ENCODE measurements at regions not wholly inside any gene's neighbourhood (a gene's known extent, or its start where the extent isn't known, plus 50 kb on each side); places are given as distances from the start of the nearest gene placed in this dataset.

- in situ Hi-C loops (cut with MboI; ENCODE audit: low sequenced_read_pairs, unreplicated experiment): no loop called here
- no peak for TF ChIP-seq CTCF (IDR thresholded peaks at IDR 0.05; ENCODE audit: borderline replicate concordance, control extremely low read depth, extremely low read depth, insufficient read depth, missing control alignments)
- no peak for DNase-seq (ENCODE audit: low spot score)
Observed at GRCh38 chr4:63894161-63894560, 515.1 kb downstream of the TECRL start.

- no peak for DNase-seq (ENCODE audit: low spot score)
- in situ Hi-C loops (cut with MboI; ENCODE audit: low sequenced_read_pairs, unreplicated experiment): no loop called here
- no peak for TF ChIP-seq CTCF (IDR thresholded peaks at IDR 0.05; ENCODE audit: borderline replicate concordance, control extremely low read depth, extremely low read depth, insufficient read depth, missing control alignments)
Observed at GRCh38 chr4:63869370-63869769, 539.9 kb downstream of the TECRL start.

- in situ Hi-C loops (cut with MboI; ENCODE audit: low sequenced_read_pairs, unreplicated experiment): no loop called here
- no peak for TF ChIP-seq CTCF (IDR thresholded peaks at IDR 0.05; ENCODE audit: borderline replicate concordance, control extremely low read depth, extremely low read depth, insufficient read depth, missing control alignments)
Observed at GRCh38 chr4:63851496-63851895, 557.8 kb downstream of the TECRL start.

GRCh38 chr4:63841266-63841665, 568.0 kb downstream of the TECRL start:
- no peak for TF ChIP-seq CTCF (IDR thresholded peaks at IDR 0.05; ENCODE audit: borderline replicate concordance, control extremely low read depth, extremely low read depth, insufficient read depth, missing control alignments)
- DNase-seq (ENCODE audit: low spot score): no peak
- in situ Hi-C loops (cut with MboI; ENCODE audit: low sequenced_read_pairs, unreplicated experiment): no loop called here

More at GRCh38 chr4:63851496-63851895, 557.8 kb downstream of the TECRL start:
- no peak for DNase-seq (ENCODE audit: low spot score)

GRCh38 chr4:63831590-63832155, 577.6 kb downstream of the TECRL start:
- no peak for DNase-seq (ENCODE audit: low spot score)

GRCh38 chr4:63817196-63817865, 591.9 kb downstream of the TECRL start:
- in situ Hi-C loops (cut with MboI; ENCODE audit: low sequenced_read_pairs, unreplicated experiment): no loop called here
- no peak for TF ChIP-seq CTCF (IDR thresholded peaks at IDR 0.05; ENCODE audit: borderline replicate concordance, control extremely low read depth, extremely low read depth, insufficient read depth, missing control alignments)
- DNase-seq (ENCODE audit: low spot score): no peak

More at GRCh38 chr4:63831590-63832155, 577.6 kb downstream of the TECRL start:
- no peak for TF ChIP-seq CTCF (IDR thresholded peaks at IDR 0.05; ENCODE audit: borderline replicate concordance, control extremely low read depth, extremely low read depth, insufficient read depth, missing control alignments)
- in situ Hi-C loops (cut with MboI; ENCODE audit: low sequenced_read_pairs, unreplicated experiment): no loop called here
